Skin epidermis (tissue), 12 donors: ENCODE measurements at regions not wholly inside any gene's neighbourhood (a gene's known extent, or its start where the extent isn't known, plus 50 kb on each side); places are given as distances from the start of the nearest gene placed in this dataset.
A peak's percentile ranks its signal among the peaks of the same experiment; 100 is the strongest.

Experiments
- H3K27ac ChIP-seq, 21 experiments: fragments of 200-600 bp; sonication (generic) in 11 of 21; one replicate each; pipeline ENCODE4 v1.5.0; 2020; ENCODE audit warnings: mild to moderate bottlenecking in 3 of 21, inconsistent platforms in 2 of 21, moderate library complexity in 2 of 21
- H3K4me3 ChIP-seq, 7 experiments: fragments of 200-600 bp; sonication (generic) in 2 of 7; one replicate each; pipeline ENCODE4 v1.5.0; 2020; ENCODE audit warnings: inconsistent platforms in 2 of 7, mild to moderate bottlenecking in 2 of 7, moderate library complexity in 1 of 7

DNA sequence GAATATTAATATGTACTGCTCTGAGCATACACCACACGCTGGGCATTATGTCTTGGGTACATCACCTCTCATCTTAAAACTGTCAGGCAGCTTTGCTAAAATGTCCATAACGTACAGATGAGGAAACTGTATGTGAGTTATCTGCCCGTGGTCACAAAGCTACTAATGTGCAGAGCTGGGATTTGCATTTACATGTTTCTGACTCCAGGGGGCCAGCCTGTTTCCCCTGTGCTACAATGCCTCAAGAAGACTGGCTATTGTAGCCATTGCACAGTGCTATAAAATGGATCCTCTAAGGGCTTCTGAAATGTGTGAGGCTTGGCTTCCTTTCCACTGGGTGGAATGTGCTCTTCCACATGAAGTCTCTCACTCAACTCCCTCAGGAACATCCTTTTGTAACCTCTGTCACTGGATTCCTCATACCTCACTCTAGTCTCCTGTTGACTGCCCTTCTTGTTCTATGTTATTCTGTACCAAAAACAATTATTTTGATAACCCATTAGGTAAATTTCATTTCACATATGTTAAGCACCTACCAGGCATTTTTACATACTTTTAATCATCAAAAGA lies 95.6 kb upstream of the HTR2A start:
- Histone ChIP-seq H3K4me3 (no peak overlapping the region), H3K27ac (no peak overlapping the region)

DNA sequence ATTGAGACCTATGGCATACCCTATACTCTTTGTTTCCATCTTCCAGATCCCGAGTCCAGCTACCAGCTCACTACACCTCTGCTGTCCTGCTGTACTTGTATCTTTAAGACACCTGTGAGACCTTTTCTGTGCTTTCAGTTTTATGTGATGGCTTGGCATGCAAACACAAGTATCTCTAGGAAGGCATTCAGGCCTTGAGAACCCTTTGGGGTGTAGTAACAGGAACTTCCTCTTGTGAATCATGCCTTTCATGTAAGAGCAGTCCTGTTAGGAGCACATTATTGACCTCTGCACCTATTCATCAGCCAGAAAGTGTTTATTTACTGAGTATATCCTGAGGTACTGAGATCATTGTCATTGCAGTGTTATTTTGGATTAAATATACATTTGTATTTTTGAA lies 87.0 kb upstream of the HTR2A start:
- no peak overlapping the region for H3K27ac ChIP-seq
- H3K4me3 ChIP-seq = no peak overlapping the region

DNA sequence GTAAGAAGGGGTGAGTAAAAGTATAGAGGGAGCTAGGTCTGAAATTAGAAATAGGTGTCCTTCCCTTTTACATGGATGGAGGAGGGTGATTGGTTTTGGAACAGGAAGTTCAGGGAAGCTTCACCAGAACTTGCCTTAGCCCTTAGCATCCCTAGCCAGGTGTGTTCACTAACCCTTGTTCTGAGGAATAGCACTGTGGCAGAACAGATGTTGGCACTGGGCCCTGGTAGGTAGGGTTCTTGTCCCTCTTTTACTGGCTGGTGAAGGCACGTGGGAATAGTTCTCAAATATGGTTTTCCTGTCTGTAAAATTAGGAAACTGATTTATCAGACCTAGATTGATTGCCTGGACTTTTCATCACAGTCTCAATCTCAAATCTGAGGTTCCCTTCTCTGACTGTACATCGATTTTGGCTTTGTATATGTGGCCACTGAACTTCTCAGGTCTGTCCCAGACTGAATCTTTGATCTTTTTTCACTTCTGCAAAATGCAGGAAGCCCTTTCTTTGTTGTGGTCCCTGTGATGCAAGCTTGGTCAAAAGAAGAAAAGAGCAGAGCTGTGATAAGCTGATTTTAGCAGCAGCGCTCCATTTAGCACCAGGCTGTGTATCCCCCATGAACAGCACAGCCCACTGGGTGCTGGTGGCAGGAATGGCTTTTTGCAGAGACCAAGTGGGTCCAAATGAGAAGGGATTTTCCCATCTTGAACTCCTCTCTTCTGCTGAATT lies 86.2 kb upstream of the HTR2A start:
- Histone ChIP-seq H3K27ac (no peak overlapping the region), H3K4me3 (no peak overlapping the region)

DNA sequence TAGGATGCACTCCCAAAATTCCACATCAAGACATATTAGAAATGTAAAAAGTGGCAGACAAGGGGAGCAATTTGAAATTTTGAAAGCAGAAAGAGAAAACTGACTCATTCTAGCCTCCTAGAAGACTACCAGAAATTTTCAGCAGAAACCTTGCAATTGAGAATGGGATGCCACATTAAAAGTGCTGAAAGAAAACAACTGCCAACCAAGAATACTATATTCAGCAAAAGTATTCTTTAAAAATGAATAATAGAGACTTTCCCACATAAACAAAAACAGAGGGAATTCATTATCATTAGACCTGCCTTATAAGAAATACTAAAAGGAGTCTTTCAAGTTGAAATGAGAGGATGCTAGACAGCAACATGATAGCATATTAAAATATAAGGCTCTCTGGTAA lies 78.3 kb upstream of the HTR2A start:
- H3K27ac ChIP-seq = no peak overlapping the region
- no peak overlapping the region for H3K4me3 ChIP-seq

DNA sequence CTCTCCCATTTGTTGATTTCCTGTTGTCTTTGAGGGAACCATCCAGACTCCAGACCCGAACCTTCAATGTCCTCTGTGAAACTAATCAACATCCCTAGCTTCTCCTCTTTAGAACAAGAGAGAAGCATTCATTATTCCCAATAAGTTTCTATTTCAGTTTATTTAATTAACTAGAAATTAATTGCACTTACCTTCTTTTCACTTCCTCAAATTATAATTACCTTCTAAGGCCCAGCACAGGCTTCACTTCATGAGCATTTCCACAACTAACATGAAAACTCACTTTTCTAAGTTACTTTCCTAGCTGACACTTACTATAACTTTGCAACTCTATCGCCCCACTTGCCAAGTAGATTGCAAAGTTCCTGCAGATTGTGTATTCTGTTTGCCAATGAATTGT lies 71.6 kb upstream of the HTR2A start:
- Histone ChIP-seq H3K4me3 (no peak overlapping the region), H3K27ac (no peak overlapping the region)

DNA sequence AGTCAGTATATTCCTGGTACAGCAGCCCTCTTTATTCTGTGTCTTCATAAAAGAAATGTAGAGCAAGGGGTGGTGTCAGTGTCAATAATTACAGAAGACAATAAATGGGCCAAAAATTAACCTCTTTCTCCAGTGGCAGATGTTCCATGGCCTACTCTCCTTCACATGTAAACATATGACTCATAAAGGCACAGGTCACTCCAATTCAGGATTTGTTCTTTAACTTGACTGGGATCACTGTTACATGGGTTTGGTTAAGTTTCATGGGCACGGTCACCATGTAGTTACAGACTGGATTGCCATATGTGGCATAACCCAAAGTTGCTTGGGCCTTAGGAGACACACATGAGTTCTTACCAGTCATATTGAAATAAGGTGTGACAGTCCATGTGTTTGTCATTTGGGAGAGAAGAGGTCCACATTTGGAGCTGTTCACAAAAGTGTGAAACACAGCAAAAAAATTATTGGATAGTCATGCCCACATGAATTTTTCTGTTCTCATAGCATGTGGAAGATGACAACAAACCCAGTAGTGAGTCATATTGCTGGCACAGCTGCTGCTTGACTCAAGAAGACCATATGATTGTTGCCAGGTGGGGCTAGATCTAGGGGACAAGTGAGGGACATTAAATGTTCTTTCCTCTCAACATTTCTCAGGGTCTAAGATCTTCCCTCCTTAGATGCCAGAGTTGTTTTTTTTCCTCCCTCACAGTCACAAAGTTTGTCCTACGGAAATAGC lies 68.1 kb upstream of the HTR2A start:
- Histone ChIP-seq H3K27ac (peak overlapping the region in 2 of 21 experiments; percentile 43 to 52), H3K4me3 (no peak overlapping the region)

DNA sequence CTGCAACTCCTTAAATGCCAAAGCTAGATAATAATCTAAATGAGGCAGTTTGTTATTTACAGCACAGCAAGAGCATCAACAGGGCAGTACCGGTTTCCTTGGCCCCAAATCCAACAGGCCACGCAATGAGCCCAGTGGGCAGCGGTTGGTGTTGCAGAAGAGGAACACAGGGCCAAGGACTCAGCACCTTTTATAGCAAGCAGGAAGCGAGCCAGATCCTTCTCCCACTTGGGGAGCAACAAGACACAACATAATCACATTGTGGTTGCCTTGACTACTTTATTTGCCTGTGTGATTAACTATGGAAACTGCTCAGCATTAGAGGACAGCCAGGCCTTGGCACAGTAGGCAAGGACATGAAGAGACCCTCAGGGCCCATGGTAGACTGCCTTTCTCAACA lies 67.1 kb upstream of the HTR2A start:
- Histone ChIP-seq H3K4me3 (no peak overlapping the region), H3K27ac (peak overlapping the region in 2 of 21 experiments; percentile 43 to 52)

DNA sequence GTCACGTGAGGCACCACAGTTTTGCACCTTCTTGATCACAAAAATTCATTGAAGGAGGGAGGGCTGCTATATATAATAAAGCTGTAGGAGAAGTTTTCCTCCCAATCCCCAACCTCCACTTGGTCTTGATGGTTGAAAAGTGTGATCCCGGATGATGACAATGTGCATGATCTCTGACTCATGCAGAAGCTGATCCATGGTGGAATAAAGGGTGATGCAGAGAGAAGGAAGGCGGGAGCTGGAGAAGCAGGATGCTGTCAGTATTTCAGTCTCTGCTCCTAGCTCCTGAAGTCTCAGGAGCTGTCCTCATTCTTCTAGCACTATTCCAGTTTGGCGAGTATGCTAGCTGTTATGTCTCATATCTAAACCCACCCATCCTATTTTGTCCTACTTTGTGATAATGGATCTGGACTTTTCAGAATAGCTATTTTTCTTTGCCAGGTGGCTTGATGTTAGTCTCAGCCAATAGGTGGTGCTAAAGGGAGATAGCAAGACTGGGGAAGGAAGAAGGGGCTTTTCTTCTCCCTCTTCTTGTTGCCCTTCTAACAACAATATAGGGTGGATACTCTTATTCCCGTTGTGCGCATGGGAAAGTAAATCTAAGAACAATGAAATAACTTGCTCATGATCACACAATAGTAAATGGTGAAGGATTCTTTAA lies 65.6 kb upstream of the HTR2A start:
- H3K27ac ChIP-seq = peak overlapping the region in 3 of 21 experiments; percentile 5 to 50 (median 21)

DNA sequence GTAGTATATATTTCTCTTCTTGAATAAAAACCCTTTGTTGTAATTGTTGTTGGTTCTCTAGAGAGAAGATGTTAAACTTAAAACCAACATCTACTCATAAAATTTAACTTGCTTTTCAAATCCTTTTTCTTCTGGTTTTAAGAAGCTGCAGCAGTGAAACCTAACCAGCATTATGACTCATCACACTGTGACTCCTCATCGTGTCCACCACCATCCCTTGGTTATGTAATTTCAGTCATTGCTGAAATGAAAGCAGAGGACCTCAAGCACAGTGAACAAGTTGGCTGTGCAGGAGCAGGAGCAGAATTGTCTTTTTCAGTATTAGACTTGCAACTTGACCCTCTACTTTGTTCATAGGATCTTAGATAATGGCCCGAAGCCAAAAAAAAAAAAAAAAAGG lies 64.9 kb upstream of the HTR2A start:
- Histone ChIP-seq H3K27ac (peak overlapping the region in 3 of 21 experiments; percentile 1 to 21 (median 5)), H3K4me3 (no peak overlapping the region)

More for the DNA sequence above, 65.6 kb upstream of the HTR2A start:
- no peak overlapping the region for H3K4me3 ChIP-seq

DNA sequence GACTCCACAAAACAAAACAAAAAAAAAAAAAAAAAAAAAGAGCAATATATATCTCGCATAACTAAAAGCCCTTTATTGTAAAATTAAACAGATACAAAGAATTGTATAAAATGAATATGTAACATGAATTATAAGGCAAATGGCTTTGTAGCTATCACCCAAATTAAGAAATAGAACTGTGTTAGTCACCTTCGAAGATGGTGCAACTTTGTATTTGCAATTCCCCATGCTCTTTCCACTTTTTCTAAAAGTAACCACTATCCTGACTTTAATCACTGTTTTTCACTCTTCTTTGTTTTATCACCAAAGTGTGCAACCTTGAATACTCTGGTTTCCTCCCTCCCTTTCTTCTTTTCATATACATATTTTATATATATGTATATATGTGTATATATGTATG lies 57.1 kb upstream of the HTR2A start:
- Histone ChIP-seq H3K4me3 (no peak overlapping the region), H3K27ac (no peak overlapping the region)

DNA sequence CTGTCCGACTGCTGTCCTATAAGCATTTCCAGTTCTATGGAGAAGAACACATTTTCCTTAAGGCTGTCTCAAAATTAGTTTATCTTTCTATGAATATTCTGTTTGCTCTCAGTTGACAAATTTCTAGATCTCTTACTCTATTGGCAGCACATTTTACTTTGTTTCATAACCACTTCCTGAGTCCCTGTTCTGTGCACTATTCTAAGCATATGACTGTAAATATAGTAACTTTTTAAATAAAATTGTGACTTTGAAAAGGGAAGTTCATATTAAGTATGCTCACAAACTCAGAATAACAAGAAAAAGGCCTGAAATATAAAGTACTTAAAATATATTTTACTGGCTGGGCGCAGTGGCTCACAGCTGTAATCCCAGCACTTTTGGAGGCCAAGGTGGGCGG lies 56.5 kb upstream of the HTR2A start:
- H3K27ac ChIP-seq = no peak overlapping the region

DNA sequence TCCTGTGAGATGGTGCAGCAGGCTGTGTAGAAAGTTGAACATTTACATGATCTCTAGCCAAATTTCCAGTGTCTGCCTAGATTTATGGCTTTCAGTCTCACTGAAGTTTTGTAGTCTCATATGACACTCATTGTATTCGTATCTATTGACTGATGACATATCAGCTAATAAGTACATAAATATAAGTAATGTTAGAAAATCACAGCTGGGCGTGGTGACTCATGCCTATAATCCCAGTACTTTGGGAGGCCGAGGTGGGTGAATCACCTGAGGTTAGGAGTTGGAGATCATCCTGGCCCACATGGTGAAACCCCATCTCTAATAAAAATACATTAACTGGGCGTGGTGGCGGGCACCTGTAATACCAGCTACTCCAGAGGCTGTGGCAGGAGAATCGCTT lies 54.7 kb upstream of the HTR2A start:
- H3K4me3 ChIP-seq = no peak overlapping the region
- no peak overlapping the region for H3K27ac ChIP-seq

More for the DNA sequence above, 56.5 kb upstream of the HTR2A start:
- no peak overlapping the region for H3K4me3 ChIP-seq

DNA sequence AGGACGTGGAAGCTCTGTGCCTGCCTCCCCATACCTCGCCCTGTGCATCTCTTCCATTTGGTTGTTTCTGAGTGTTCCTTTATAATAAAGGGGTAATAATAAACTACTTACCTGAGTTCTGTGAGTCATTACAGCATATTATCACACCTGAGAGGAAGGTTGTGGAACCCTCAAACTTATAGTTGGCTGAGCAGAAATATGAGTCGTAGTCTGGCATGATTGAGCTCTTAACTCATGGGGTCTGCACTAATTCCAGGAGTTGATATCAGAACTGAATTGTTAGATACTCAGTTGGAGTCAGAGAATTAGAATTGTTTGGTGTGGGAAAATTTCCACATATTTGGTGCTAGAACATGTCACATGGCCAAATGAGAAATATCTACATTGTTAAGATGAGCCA lies 52.4 kb upstream of the HTR2A start:
- H3K4me3 ChIP-seq = no peak overlapping the region
- no peak overlapping the region for H3K27ac ChIP-seq

DNA sequence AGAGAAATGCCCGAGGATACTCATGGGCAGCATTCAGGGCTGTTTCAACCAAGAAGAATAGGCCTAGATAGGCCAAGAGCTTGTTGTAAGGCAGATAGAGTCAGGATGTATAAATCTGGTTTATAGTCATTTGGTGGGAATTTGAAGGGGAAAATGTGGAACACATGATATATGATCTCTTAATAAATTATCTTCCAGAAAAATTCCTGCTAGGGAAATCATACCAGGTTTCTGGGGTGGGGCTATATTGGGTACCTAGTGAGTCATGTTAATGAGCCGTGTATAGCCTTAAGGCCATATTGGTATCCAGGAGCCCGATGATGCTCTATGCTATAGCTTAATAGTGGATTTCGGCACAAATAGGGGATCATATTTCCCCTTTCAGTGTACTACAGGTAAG lies 51.5 kb upstream of the HTR2A start:
- no peak overlapping the region for H3K27ac ChIP-seq
- H3K4me3 ChIP-seq = no peak overlapping the region

DNA sequence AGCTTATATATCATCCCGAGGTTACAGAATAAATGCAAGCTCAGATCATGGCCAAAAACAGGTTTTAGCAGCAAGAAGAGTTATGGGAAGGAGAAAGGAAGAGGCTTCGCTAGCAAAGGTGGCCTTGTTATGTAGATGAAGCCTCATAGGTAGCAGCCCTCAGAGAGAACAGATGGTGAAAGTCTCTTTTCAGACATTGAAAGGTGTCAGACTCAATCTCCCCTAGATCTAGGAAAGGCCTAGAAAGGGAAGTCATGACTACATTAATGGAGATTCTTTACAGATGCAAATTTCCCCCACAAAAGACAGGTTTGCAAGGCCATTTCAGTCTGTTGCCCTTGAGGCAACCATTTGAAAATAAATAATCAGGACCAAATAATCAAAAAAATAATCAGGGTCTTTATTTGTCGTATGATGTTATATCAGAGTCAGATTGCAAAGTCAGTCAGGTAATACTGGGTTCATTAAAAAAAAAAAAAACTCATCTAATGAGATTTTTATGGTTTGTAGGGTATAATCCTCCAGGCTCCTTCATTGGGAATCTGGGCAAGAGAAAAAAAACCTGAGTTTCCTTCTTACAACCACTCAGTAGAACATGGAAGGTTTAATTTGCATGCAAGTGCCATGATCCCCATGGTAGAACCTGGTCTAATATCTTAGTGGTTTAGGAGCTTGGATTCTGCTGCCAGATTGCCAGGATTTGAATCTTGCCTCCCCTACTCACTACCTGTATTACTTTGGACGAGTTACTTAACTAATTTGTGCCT lies 50.8 kb upstream of the HTR2A start:
- Histone ChIP-seq H3K4me3 (no peak overlapping the region), H3K27ac (no peak overlapping the region)
